ENCODE measurements at regions not wholly inside any gene's neighbourhood (a gene's known extent, or its start where the extent isn't known, plus 50 kb on each side); places are given as distances from the start of the nearest gene placed in this dataset.

DNA sequence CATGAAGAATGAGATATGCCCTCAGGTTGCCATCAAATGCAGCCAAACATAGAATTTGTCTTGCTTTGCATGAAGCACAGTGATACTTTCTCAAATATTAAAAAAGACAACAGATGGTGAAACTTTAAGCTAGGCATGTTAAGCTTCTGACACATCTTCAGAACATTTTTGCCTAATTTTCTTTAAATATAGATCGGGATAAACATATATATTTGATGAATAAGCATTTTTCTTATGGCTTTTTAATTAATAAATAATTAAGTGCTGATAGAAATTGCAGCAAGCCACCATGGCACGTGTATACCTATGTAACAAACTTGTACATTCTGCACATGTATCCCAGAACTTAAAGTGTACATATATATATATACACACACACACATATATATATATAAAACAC lies 831.2 kb upstream of the PCDH10 start:
- TF ChIP-seq, protein P1, sequence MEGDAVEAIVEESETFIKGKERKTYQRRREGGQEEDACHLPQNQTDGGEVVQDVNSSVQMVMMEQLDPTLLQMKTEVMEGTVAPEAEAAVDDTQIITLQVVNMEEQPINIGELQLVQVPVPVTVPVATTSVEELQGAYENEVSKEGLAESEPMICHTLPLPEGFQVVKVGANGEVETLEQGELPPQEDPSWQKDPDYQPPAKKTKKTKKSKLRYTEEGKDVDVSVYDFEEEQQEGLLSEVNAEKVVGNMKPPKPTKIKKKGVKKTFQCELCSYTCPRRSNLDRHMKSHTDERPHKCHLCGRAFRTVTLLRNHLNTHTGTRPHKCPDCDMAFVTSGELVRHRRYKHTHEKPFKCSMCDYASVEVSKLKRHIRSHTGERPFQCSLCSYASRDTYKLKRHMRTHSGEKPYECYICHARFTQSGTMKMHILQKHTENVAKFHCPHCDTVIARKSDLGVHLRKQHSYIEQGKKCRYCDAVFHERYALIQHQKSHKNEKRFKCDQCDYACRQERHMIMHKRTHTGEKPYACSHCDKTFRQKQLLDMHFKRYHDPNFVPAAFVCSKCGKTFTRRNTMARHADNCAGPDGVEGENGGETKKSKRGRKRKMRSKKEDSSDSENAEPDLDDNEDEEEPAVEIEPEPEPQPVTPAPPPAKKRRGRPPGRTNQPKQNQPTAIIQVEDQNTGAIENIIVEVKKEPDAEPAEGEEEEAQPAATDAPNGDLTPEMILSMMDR (optimal IDR thresholded peaks at IDR 0.05 in 1 of 3, IDR thresholded peaks at IDR 0.05 in 1 of 3, conservative IDR thresholded peaks at IDR 0.05 in 1 of 3; ENCODE audit: extremely low read depth in 1 of 3, insufficient read depth in 2 of 3, low read length in 3 of 3), result no peak
- TF ChIP-seq EZH2 (IDR thresholded peaks at IDR 0.05; ENCODE audit: low read length), result no peak
